Esophagus squamous epithelium (tissue), 5 donors: ENCODE measurements at regions not wholly inside any gene's neighbourhood (a gene's known extent, or its start where the extent isn't known, plus 50 kb on each side); places are given as distances from the start of the nearest gene placed in this dataset.

Source experiments
- DNase-seq: peaks from one replicate; lab custom pipeline; 2025; lab: John Stamatoyannopoulos, UW
- H3K27ac ChIP-seq, 4 donors: fragments of 200-600 bp; sonication (generic); one replicate each; pipeline ENCODE4 v1.5.1; 2016 to 2019; ENCODE audit warnings: mild to moderate bottlenecking in 1 of 4
- H3K27me3 ChIP-seq, 4 donors: fragments of 200-600 bp; sonication (generic); 1 replicate in 3 of 4; 2 replicates in 1 of 4; pipeline versions ENCODE4 v1.5.1 to v1.6.0; 2017 to 2021; ENCODE audit warnings: antibody characterized with exemption in 1 of 4
- H3K36me3 ChIP-seq, 3 donors: fragments of 200-600 bp; sonication (generic); one replicate each; pipeline ENCODE4 v1.5.1; 2016 to 2019
- H3K4me1 ChIP-seq, 3 donors: fragments of 200-600 bp; sonication (generic); one replicate each; pipeline ENCODE4 v1.5.1; 2017 to 2019
- H3K4me3 ChIP-seq, 4 donors: fragments of 200-600 bp; sonication (generic); 1 replicate in 3 of 4; 2 replicates in 1 of 4; pipeline ENCODE4 v1.5.1; 2016 to 2019; ENCODE audit warnings: mild to moderate bottlenecking in 2 of 4, moderate library complexity in 1 of 4
- H3K9me3 ChIP-seq, 3 donors: fragments of 200-600 bp; sonication (generic); one replicate each; pipeline ENCODE4 v1.5.1; 2016 to 2019
- CTCF ChIP-seq, 6 experiments: fragments of 450-650 bp in 4 of 6; fragments of 200-600 bp in 2 of 6; sonication (generic) in 2 of 6; IDR thresholded peaks; one replicate each; pipeline ENCODE4 v1.5.1; 2016 to 2019; ENCODE audit warnings: antibody characterized with exemption in 6 of 6, mild to moderate bottlenecking in 4 of 6, moderate library complexity in 4 of 6
- POLR2A ChIP-seq, 4 donors: fragments of 450-650 bp; IDR thresholded peaks; one replicate each; pipeline ENCODE4 v1.6.1; 2017; ENCODE audit warnings: antibody characterized with exemption in 4 of 4, mild to moderate bottlenecking in 4 of 4, moderate library complexity in 3 of 4
- WGBS, 2 donors: methylation state at CpG; one replicate each; pipeline ENCODE4 v1.1.5; 2018; 5-methylcytosine and 5-hydroxymethylcytosine counted together
- intact Hi-C: fragments of 100-400 bp; cut with DNase I; formaldehyde crosslinking; loops from one replicate; pipeline ENCODE4 v1.15.0; 2022
- donor health status: DM: yes; HTN: yes; CAD: no.

GRCh38 chr17:51516924-51517323, 256.6 kb downstream of the UTP18 start:
- Histone ChIP-seq H3K27me3 (peaks cover 0 to 24% (median 0%) of the 10 kb centered on the region in 4 donors), H3K27ac (no peak overlapping the region), H3K9me3 (no peaks in the 10 kb centered on the region), H3K4me1 (peaks cover 2 to 8% (median 6%) of the 10 kb centered on the region in 3 donors), H3K36me3 (no peaks in the 10 kb centered on the region), H3K4me3 (no peak overlapping the region)
- intact Hi-C loops: no loop called here
- 56 to 63% methylated on average over 2 to 3 of the region's 3 CpGs for WGBS, 2 donors
- no peak for TF ChIP-seq CTCF (IDR thresholded peaks at IDR 0.05)
- TF ChIP-seq POLR2A (IDR thresholded peaks at IDR 0.05): no peak
- no peak for DNase-seq

GRCh38 chr17:51524524-51524923, 264.2 kb downstream of the UTP18 start:
- no peak overlapping the region for H3K4me3 ChIP-seq
- WGBS, 2 donors: 77 to 85% methylated on average over 1 of the region's 1 CpG
- DNase-seq: no peak
- TF ChIP-seq CTCF (IDR thresholded peaks at IDR 0.05) (no peak), POLR2A (IDR thresholded peaks at IDR 0.05) (no peak)
- H3K27ac ChIP-seq: no peak overlapping the region
- no peaks in the 10 kb centered on the region for H3K36me3 ChIP-seq
- peaks cover 0 to 32% (median 0%) of the 10 kb centered on the region in 4 donors for H3K27me3 ChIP-seq
- H3K4me1 ChIP-seq: no peaks in the 10 kb centered on the region
- intact Hi-C loops: no loop called here
- H3K9me3 ChIP-seq: no peaks in the 10 kb centered on the region

- Histone ChIP-seq H3K4me3 (no peak overlapping the region), H3K9me3 (no peaks in the 10 kb centered on the region), H3K27me3 (peaks cover 0 to 21% (median 0%) of the 10 kb centered on the region in 4 donors), H3K27ac (no peak overlapping the region), H3K4me1 (no peaks in the 10 kb centered on the region), H3K36me3 (no peaks in the 10 kb centered on the region)
- no peak for DNase-seq
- intact Hi-C loops: no loop called here
- TF ChIP-seq CTCF (IDR thresholded peaks at IDR 0.05): no peak
- no peak for TF ChIP-seq POLR2A (IDR thresholded peaks at IDR 0.05)
Measured at GRCh38 chr17:51526507-51526906, 266.2 kb downstream of the UTP18 start.

- DNase-seq: no peak
- Histone ChIP-seq H3K9me3 (no peaks in the 10 kb centered on the region), H3K36me3 (no peaks in the 10 kb centered on the region), H3K27me3 (peaks cover 0 to 20% (median 0%) of the 10 kb centered on the region in 4 donors), H3K4me1 (no peaks in the 10 kb centered on the region), H3K27ac (no peak overlapping the region), H3K4me3 (no peak overlapping the region)
- TF ChIP-seq CTCF (IDR thresholded peaks at IDR 0.05) (no peak), POLR2A (IDR thresholded peaks at IDR 0.05) (no peak)
- 71 to 78% methylated on average over 9 of the region's 9 CpGs for WGBS, 2 donors
- intact Hi-C loops: no loop called here
Measured at GRCh38 chr17:51527225-51527982, 267.1 kb downstream of the UTP18 start.

GRCh38 chr17:51528111-51528510, 267.8 kb downstream of the UTP18 start:
- intact Hi-C loops: no loop called here

More at GRCh38 chr17:51528111-51528510, 267.8 kb downstream of the UTP18 start:
- TF ChIP-seq POLR2A (IDR thresholded peaks at IDR 0.05) (no peak), CTCF (IDR thresholded peaks at IDR 0.05) (no peak)
- no peak overlapping the region for H3K4me3 ChIP-seq
- H3K9me3 ChIP-seq: no peaks in the 10 kb centered on the region
- no peaks in the 10 kb centered on the region for H3K4me1 ChIP-seq
- H3K27ac ChIP-seq: no peak overlapping the region
- DNase-seq: no peak
- no peaks in the 10 kb centered on the region for H3K36me3 ChIP-seq
- 61 to 74% methylated on average over 4 to 5 of the region's 6 CpGs for WGBS, 2 donors
- peaks cover 0 to 20% (median 0%) of the 10 kb centered on the region in 4 donors for H3K27me3 ChIP-seq
